DOHH2 (cell line): ENCODE measurements at regions not wholly inside any gene's neighbourhood (a gene's known extent, or its start where the extent isn't known, plus 50 kb on each side); places are given as distances from the start of the nearest gene placed in this dataset.

ENCODE experiments used
- H3F3A ChIP-seq: fragments of 200-600 bp; sonication (generic), shearing (Covaris generic); 2 replicates; pipeline ENCODE4 v1.6.0; 2016; ENCODE audit warnings: antibody characterized with exemption, mild to moderate bottlenecking; ENCODE audit not compliant: control insufficient read depth, insufficient read depth
- H3K27ac ChIP-seq: fragments of 200-600 bp; sonication (generic); 2 replicates; pipeline ENCODE4 v1.5.1; 2014; ENCODE audit warnings: low read depth, mild to moderate bottlenecking, low read length, moderate library complexity
- H3K27me3 ChIP-seq: fragments of 200-600 bp; sonication (generic); 2 replicates; pipeline ENCODE4 v1.6.1; 2014; ENCODE audit warnings: mild to moderate bottlenecking, low read length, mixed read lengths; ENCODE audit not compliant: control insufficient read depth
- H3K36me3 ChIP-seq: fragments of 200-600 bp; sonication (generic); 2 replicates; pipeline ENCODE4 v1.6.1; 2014; ENCODE audit warnings: mild to moderate bottlenecking, low read length, moderate library complexity, mixed read lengths; ENCODE audit not compliant: control insufficient read depth
- H3K4me1 ChIP-seq: fragments of 200-600 bp; sonication (generic); 2 replicates; pipeline ENCODE4 v1.6.1; 2014; ENCODE audit warnings: mild to moderate bottlenecking, low read length, mixed read lengths; ENCODE audit not compliant: control insufficient read depth
- H3K4me2 ChIP-seq: fragments of 200-600 bp; sonication (generic); 2 replicates; pipeline ENCODE4 v1.6.0; 2014; ENCODE audit warnings: mild to moderate bottlenecking, low read length, moderate library complexity
- H3K4me3 ChIP-seq: fragments of 200-600 bp; sonication (generic); 2 replicates; pipeline ENCODE4 v1.5.1; 2014; ENCODE audit warnings: mild to moderate bottlenecking, low read length, mixed read lengths
- H3K79me2 ChIP-seq: fragments of 200-600 bp; sonication (generic); 2 replicates; pipeline ENCODE4 v1.6.1; 2014; ENCODE audit warnings: mild to moderate bottlenecking, low read length, mixed read lengths; ENCODE audit not compliant: control insufficient read depth
- H3K9me2 ChIP-seq: fragments of 200-600 bp; sonication (generic); replicated peaks from 2 replicates; pipeline ENCODE4 v1.6.1; 2014; ENCODE audit warnings: mild to moderate bottlenecking, low read length, mixed read lengths; ENCODE audit not compliant: control insufficient read depth
- H3K9me3 ChIP-seq: fragments of 200-600 bp; sonication (generic); 2 replicates; pipeline ENCODE4 v1.6.1; 2014; ENCODE audit warnings: antibody characterized with exemption, low read length, mixed read lengths; ENCODE audit not compliant: control insufficient read depth, insufficient read depth
- H4K20me1 ChIP-seq: fragments of 200-600 bp; sonication (generic); 2 replicates; pipeline ENCODE4 v1.6.0; 2014; ENCODE audit warnings: low read depth, mild to moderate bottlenecking, antibody characterized with exemption, low read length, moderate library complexity; ENCODE audit not compliant: control insufficient read depth, insufficient read depth
- EZH2phosphoT487 ChIP-seq: fragments of 200-600 bp; sonication (generic); IDR thresholded peaks from 2 replicates; pipeline ENCODE4 v1.6.1; 2017; ENCODE audit warnings: borderline replicate concordance, mild to moderate bottlenecking, antibody characterized with exemption, low read length, moderate library complexity, mixed read lengths
- TF ChIP-seq, protein P1 (sequence below): fragments of 200-600 bp; sonication (generic); IDR thresholded peaks from one replicate; pipeline ENCODE4 v1.5.1; 2014; ENCODE audit warnings: antibody characterized with exemption, mild to moderate bottlenecking, low read depth, low read length; ENCODE audit not compliant: poor library complexity, severe bottlenecking

DNA sequence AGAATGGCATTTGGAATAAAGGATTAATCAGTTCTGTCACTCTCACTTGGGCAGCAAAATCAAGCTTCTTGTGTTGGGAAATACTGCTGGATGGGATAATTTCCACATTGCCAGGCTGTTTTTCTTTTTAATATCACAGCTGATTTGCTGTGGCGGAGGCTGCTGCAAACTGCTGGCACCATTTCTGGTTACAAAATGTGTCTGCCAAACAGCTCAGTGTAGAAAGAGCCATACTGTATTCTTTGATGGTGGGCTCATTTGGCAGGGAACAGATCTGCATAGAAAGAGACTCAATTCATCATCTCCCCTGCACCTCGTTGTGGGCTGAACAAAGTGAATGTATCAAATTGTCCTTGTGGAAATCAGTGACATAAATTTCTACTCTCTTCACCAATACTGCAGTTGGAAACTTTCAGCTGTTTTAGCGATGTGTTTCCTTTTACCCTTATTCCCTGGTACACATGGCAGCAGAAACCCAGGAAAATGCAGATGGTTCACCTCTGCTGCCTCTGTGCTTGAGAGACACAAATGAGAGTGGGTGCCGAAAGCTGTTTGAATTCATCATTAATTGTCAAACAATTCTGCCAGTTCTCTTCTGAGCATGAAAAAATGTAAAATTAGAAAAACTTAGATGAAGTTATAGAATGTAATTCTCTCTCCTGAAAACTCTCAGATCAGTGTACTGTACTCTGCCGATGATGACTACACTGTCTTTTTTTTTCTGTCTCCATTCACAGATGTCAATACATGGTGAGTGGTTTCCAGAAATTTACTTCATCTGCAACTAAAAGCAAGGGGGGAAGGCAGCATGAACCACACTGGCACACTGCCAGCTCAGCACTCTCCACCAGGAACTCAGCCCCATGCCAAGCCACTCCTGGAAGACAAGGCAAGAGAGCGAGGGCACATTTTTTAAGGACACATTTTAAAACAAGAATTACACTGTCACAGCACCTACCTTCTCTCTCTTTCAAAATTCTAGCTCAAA is 75.0 kb downstream of the HMHB1 start:
- no peaks in the 10 kb centered on the region for H3K27me3 ChIP-seq
- H3K4me1 ChIP-seq, result no peaks in the 10 kb centered on the region
- H3K27ac ChIP-seq, result no peak overlapping the region
- no peaks in the 10 kb centered on the region for H3K9me3 ChIP-seq
- H3K36me3 ChIP-seq, result no peaks in the 10 kb centered on the region
- no peaks in the 10 kb centered on the region for H3K9me2 ChIP-seq
- H4K20me1 ChIP-seq, result no peaks in the 10 kb centered on the region
- no peak overlapping the region for H3K4me3 ChIP-seq
- no peaks in the 10 kb centered on the region for H3K79me2 ChIP-seq
- TF ChIP-seq EZH2phosphoT487, result no peak
- TF ChIP-seq, protein P1, sequence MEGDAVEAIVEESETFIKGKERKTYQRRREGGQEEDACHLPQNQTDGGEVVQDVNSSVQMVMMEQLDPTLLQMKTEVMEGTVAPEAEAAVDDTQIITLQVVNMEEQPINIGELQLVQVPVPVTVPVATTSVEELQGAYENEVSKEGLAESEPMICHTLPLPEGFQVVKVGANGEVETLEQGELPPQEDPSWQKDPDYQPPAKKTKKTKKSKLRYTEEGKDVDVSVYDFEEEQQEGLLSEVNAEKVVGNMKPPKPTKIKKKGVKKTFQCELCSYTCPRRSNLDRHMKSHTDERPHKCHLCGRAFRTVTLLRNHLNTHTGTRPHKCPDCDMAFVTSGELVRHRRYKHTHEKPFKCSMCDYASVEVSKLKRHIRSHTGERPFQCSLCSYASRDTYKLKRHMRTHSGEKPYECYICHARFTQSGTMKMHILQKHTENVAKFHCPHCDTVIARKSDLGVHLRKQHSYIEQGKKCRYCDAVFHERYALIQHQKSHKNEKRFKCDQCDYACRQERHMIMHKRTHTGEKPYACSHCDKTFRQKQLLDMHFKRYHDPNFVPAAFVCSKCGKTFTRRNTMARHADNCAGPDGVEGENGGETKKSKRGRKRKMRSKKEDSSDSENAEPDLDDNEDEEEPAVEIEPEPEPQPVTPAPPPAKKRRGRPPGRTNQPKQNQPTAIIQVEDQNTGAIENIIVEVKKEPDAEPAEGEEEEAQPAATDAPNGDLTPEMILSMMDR, result no peak
- no peaks in the 10 kb centered on the region for H3F3A ChIP-seq
- H3K4me2 ChIP-seq, result no peak overlapping the region

GRCh38 chr5:143887903-143888665 is 76.1 kb downstream of the HMHB1 start:
- no peak overlapping the region for H3K4me3 ChIP-seq
- H3K4me2 ChIP-seq, result no peak overlapping the region
- H3F3A ChIP-seq, result no peaks in the 10 kb centered on the region
- no peaks in the 10 kb centered on the region for H3K4me1 ChIP-seq
- H3K27me3 ChIP-seq, result no peaks in the 10 kb centered on the region
- no peaks in the 10 kb centered on the region for H3K36me3 ChIP-seq
- H3K79me2 ChIP-seq, result no peaks in the 10 kb centered on the region
- H3K9me2 ChIP-seq, result no peaks in the 10 kb centered on the region
- H3K9me3 ChIP-seq, result no peaks in the 10 kb centered on the region
- no peak overlapping the region for H3K27ac ChIP-seq
- no peak for TF ChIP-seq EZH2phosphoT487
- TF ChIP-seq, protein P1, result no peak
- H4K20me1 ChIP-seq, result no peaks in the 10 kb centered on the region

DNA sequence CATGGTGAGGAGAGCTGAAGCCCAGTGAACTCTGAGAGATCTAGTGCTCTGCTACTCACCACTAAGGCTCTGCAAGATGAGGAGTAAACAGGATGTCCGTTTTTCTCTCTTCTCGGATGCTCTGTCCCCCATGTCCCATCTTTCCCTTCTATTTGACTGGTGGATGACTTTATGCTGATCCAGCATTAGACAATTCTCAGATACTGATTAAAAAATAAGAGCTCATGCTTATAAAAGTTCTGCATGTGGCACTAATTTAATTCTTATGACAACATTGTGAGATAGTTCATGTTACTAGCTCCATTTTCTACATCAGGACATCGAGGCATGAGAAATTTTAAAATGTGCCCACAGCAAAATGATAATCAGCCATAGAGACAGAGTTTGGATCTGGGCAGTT is 77.0 kb downstream of the HMHB1 start:
- H3K4me2 ChIP-seq, result no peak overlapping the region
- H3K36me3 ChIP-seq, result no peaks in the 10 kb centered on the region
- H4K20me1 ChIP-seq, result no peaks in the 10 kb centered on the region
- no peaks in the 10 kb centered on the region for H3K79me2 ChIP-seq
- H3K27ac ChIP-seq, result no peak overlapping the region
- H3K9me2 ChIP-seq, result no peaks in the 10 kb centered on the region
- no peaks in the 10 kb centered on the region for H3K4me1 ChIP-seq
- TF ChIP-seq, protein P1, result no peak
- TF ChIP-seq EZH2phosphoT487, result no peak
- no peaks in the 10 kb centered on the region for H3K27me3 ChIP-seq
- no peaks in the 10 kb centered on the region for H3F3A ChIP-seq
- no peaks in the 10 kb centered on the region for H3K9me3 ChIP-seq
- no peak overlapping the region for H3K4me3 ChIP-seq
